ENCODE measurements at regions not wholly inside any gene's neighbourhood (a gene's known extent, or its start where the extent isn't known, plus 50 kb on each side); places are given as distances from the start of the nearest gene placed in this dataset.

GRCh38 chr6:43993881-43994523 lies 133.2 kb downstream of the MRPL14 start:
- Histone ChIP-seq H3K4me1 (replicated peaks in 1 of 2; ENCODE audit: control insufficient read depth in 2 of 2, insufficient read depth in 2 of 2, low read length in 2 of 2) (peaks cover 34 to 37% of the 10 kb centered on the region in 2 experiments), H3K36me3 (ENCODE audit: control insufficient read depth, insufficient read depth, low read length) (no peaks in the 10 kb centered on the region), H3K4me3 (no peak overlapping the region), H3K79me2 (ENCODE audit: control insufficient read depth, insufficient read depth, low read length) (no peaks in the 10 kb centered on the region), H3K9ac (ENCODE audit: insufficient read depth in 1 of 2, low read depth in 2 of 2, low read length in 2 of 2) (peak overlapping the region in 1 of 2 experiments; percentile 67; a peak in 2 of 4 replicates), H3K9me3 (replicated peaks; ENCODE audit: control insufficient read depth, insufficient read depth, low read depth, low read length) (no peaks in the 10 kb centered on the region), H3K9me1 (ENCODE audit: control insufficient read depth, insufficient read depth, low read length) (no peaks in the 10 kb centered on the region), H3K27ac (ENCODE audit: extremely low read depth, low read depth, low read length) (no peak overlapping the region; the same call in 2 of the 3 replicates), H3K4me2 (ENCODE audit: insufficient read depth, low read length) (no peak overlapping the region), H3K27me3 (ENCODE audit: control insufficient read depth in 2 of 2, insufficient read depth in 2 of 2, low read length in 2 of 2) (no peaks in the 10 kb centered on the region), H4K20me1 (replicated peaks; ENCODE audit: control insufficient read depth, insufficient read depth, low read length) (no peaks in the 10 kb centered on the region), H2AFZ (ENCODE audit: low read depth, low read length) (no peak overlapping the region)
- no peak for ATAC-seq
- no peak for FAIRE-seq
- TF ChIP-seq CEBPG (CRISPR knock-in tag; IDR thresholded peaks at IDR 0.05) (0 out of 2 replicates have a peak, but pooled peaks have one; percentile 37), CEBPG (tag; conservative IDR thresholded peaks at IDR 0.05 in 1 of 2, IDR thresholded peaks at IDR 0.05 in 1 of 2) (no peak), TFE3 (CRISPR knock-in tag; IDR thresholded peaks at IDR 0.05) (0 out of 2 replicates have a peak, but pooled peaks have one; percentile 12), CGGBP1 (CRISPR knock-in tag; IDR thresholded peaks at IDR 0.05) (no peak), MCM5 (IDR thresholded peaks at IDR 0.05; ENCODE audit: low read depth) (no peak), EGR1 (conservative IDR thresholded peaks at IDR 0.05) (peak; percentile 80), ZKSCAN1 (IDR thresholded peaks at IDR 0.05; ENCODE audit: low read depth, low read length) (no peak), TOE1 (IDR thresholded peaks at IDR 0.05; ENCODE audit: borderline replicate concordance) (no peak), TOE1 (CRISPR knock-in tag; IDR thresholded peaks at IDR 0.05; ENCODE audit: borderline replicate concordance, low read depth) (no peak), TFAP4 (CRISPR knock-in tag; IDR thresholded peaks at IDR 0.05; ENCODE audit: borderline replicate concordance) (peak; percentile 33; the same call in 1 of the 2 replicates), ZNF263 (CRISPR knock-in tag; IDR thresholded peaks at IDR 0.05; ENCODE audit: borderline replicate concordance) (peak; percentile 22; the same call in 1 of the 2 replicates), SMARCA5 (IDR thresholded peaks at IDR 0.05) (no peak)
- ChIA-PET CTCF (ENCODE audit: low intra/inter-chr PET ratio) (no interaction called here), POLR2A (interaction anchor here (0.6 to 1.1 kb wide), 3 partner anchors 14 to 91 kb away, joined by 4 to 5 read pairs (median 4); no protein-coding TSS in a partner anchor)
- no peak for DNase-seq (ENCODE audit: extremely low read depth in 1 of 4, low spot score in 3 of 4)
- in situ Hi-C loops (cut with MboI) (no loop called here), intact Hi-C loops (cut with micrococcal nuclease) (no loop called here)
- 46% methylated on average over 5 of the region's 5 CpGs for WGBS (ENCODE audit: insufficient coverage, low coverage, missing lambda C conversion rate)
- no TSS peak for BruUV-seq (replicated peaks)

Data from K562 (cell line).